GM23338 (cell line): ENCODE measurements at regions not wholly inside any gene's neighbourhood (a gene's known extent, or its start where the extent isn't known, plus 50 kb on each side); places are given as distances from the start of the nearest gene placed in this dataset.

ENCODE experiments used
- ATAC-seq: fragments of 200-7000 bp; cut with Tn5 transposase; 3 replicates; pipeline ENCODE4 v1.9.1; 2020
- DNase-seq: peaks from one replicate; pipeline ENCODE4 v3.0.0-alpha.2; 2015; ENCODE audit warnings: low spot score
- H2AFZ ChIP-seq: fragments of 200-600 bp; sonication (generic); 2 replicates; pipeline ENCODE4 v1.8.0; 2016; ENCODE audit warnings: antibody characterized with exemption, mild to moderate bottlenecking, moderate library complexity
- H3F3A ChIP-seq: fragments of 200-600 bp; sonication (generic); replicated peaks from 2 replicates; pipeline ENCODE4 v1.8.0; 2017; ENCODE audit warnings: antibody characterized with exemption, mixed run types, low read depth
- H3K27ac ChIP-seq: fragments of 200-600 bp; sonication (generic); 2 replicates; pipeline ENCODE4 v1.6.1; 2016; ENCODE audit warnings: low read depth
- H3K27me3 ChIP-seq: fragments of 200-600 bp; sonication (generic); 2 replicates; pipeline ENCODE4 v1.8.0; 2016; ENCODE audit warnings: mild to moderate bottlenecking, mixed run types, moderate library complexity; ENCODE audit not compliant: insufficient read depth
- H3K36me3 ChIP-seq: fragments of 200-600 bp; sonication (generic); 2 replicates; pipeline ENCODE4 v1.8.0; 2016; ENCODE audit warnings: mild to moderate bottlenecking; ENCODE audit not compliant: insufficient read depth
- H3K4me1 ChIP-seq: fragments of 200-600 bp; sonication (generic); 2 replicates; pipeline ENCODE4 v1.8.0; 2016; ENCODE audit warnings: mild to moderate bottlenecking, moderate library complexity; ENCODE audit not compliant: insufficient read depth
- H3K4me2 ChIP-seq: fragments of 200-600 bp; sonication (generic); 2 replicates; pipeline ENCODE4 v1.7.1; 2017; ENCODE audit warnings: mixed run types
- H3K4me3 ChIP-seq: fragments of 200-600 bp; sonication (generic); 2 replicates; pipeline ENCODE4 v1.6.1; 2016; ENCODE audit warnings: mixed run types
- H3K79me2 ChIP-seq: fragments of 200-600 bp; sonication (generic); replicated peaks from 2 replicates; pipeline ENCODE4 v1.8.0; 2017; ENCODE audit warnings: mild to moderate bottlenecking; ENCODE audit not compliant: insufficient read depth
- H3K9me2 ChIP-seq: fragments of 200-600 bp; sonication (generic); 2 replicates; pipeline ENCODE4 v1.8.0; 2017; ENCODE audit not compliant: insufficient read depth
- H4K20me1 ChIP-seq: fragments of 200-600 bp; sonication (generic); replicated peaks from 2 replicates; pipeline ENCODE4 v1.8.0; 2017; ENCODE audit warnings: mild to moderate bottlenecking; ENCODE audit not compliant: insufficient read depth
- H3K27ac Mint-ChIP-seq: 2 replicates; pipeline ENCODE4 v1.8.0; 2020; ENCODE audit warnings: inconsistent platforms, mild to moderate bottlenecking, moderate library complexity, mixed read lengths
- H3K27me3 Mint-ChIP-seq: 3 replicates; pipeline ENCODE4 v1.8.0; 2022; ENCODE audit warnings: low read depth, mild to moderate bottlenecking, moderate library complexity, mixed read lengths, inconsistent platforms; ENCODE audit not compliant: insufficient read depth, poor library complexity
- H3K36me3 Mint-ChIP-seq: 3 replicates; pipeline ENCODE4 v1.8.0; 2021; ENCODE audit warnings: low read depth, mild to moderate bottlenecking, inconsistent platforms, moderate library complexity, mixed read lengths
- H3K4me1 Mint-ChIP-seq: 3 replicates; pipeline ENCODE4 v1.8.0; 2020; ENCODE audit warnings: mild to moderate bottlenecking, inconsistent platforms, mixed read lengths
- H3K4me3 Mint-ChIP-seq: 3 replicates; pipeline ENCODE4 v1.8.0; 2021; ENCODE audit warnings: moderate library complexity, mild to moderate bottlenecking, inconsistent platforms, mixed read lengths
- H3K9me3 Mint-ChIP-seq: 3 replicates; pipeline ENCODE4 v1.8.0; 2020; ENCODE audit warnings: moderate library complexity, mild to moderate bottlenecking, inconsistent platforms, mixed read lengths
- CREB1 ChIP-seq: fragments of 250-450 bp; sonication (Bioruptor Pico); IDR thresholded peaks from 2 replicates; pipeline ENCODE4 v1.5.0; 2020; ENCODE audit warnings: low read depth, mild to moderate bottlenecking, moderate library complexity
- CTCF ChIP-seq, 2 experiments: fragments of 200-600 bp in 1 of 2; sonication (generic) in 1 of 2; conservative IDR thresholded peaks; 2 replicates each; pipeline versions ENCODE4 v1.5.1 to v1.6.1; 2016 to 2017; ENCODE audit warnings: antibody characterized with exemption in 2 of 2, low read depth in 2 of 2, mild to moderate bottlenecking in 2 of 2, moderate library complexity in 1 of 2
- ETS1 ChIP-seq: IDR thresholded peaks from 2 replicates; pipeline ENCODE4 v1.6.1; 2016; ENCODE audit warnings: antibody characterized with exemption
- EZH2 ChIP-seq: fragments of 200-600 bp; sonication (generic); IDR thresholded peaks from one replicate; pipeline ENCODE4 v1.8.0; 2017; ENCODE audit warnings: antibody characterized with exemption, mild to moderate bottlenecking, low read depth; ENCODE audit not compliant: unreplicated experiment
- EZH2phosphoT487 ChIP-seq: fragments of 200-600 bp; sonication (generic); IDR thresholded peaks from one replicate; pipeline ENCODE4 v1.8.1; 2018; ENCODE audit warnings: antibody characterized with exemption; ENCODE audit not compliant: unreplicated experiment
- JUNB ChIP-seq: IDR thresholded peaks from one replicate; pipeline ENCODE4 v1.6.1; 2016; ENCODE audit warnings: antibody characterized with exemption; ENCODE audit not compliant: unreplicated experiment
- NANOG ChIP-seq: IDR thresholded peaks from 2 replicates; pipeline ENCODE4 v1.6.1; 2016; ENCODE audit warnings: antibody characterized with exemption, borderline replicate concordance
- POLR2AphosphoS5 ChIP-seq: IDR thresholded peaks from 2 replicates; pipeline ENCODE4 v1.6.1; 2016; ENCODE audit warnings: antibody characterized with exemption, low read depth
- REST ChIP-seq: IDR thresholded peaks from one replicate; pipeline ENCODE4 v1.6.1; 2018; ENCODE audit warnings: antibody characterized with exemption; ENCODE audit not compliant: unreplicated experiment
- STAT1 ChIP-seq: IDR thresholded peaks from one replicate; pipeline ENCODE4 v1.6.1; 2016; ENCODE audit warnings: antibody characterized with exemption; ENCODE audit not compliant: unreplicated experiment
- ZNF114 ChIP-seq: fragments of 250-450 bp; sonication (Bioruptor Pico); IDR thresholded peaks from 2 replicates; pipeline ENCODE4 v1.5.0; 2020; ENCODE audit warnings: mild to moderate bottlenecking, moderate library complexity
- ZNF331 ChIP-seq: fragments of 250-450 bp; sonication (Bioruptor Pico); IDR thresholded peaks from 2 replicates; pipeline ENCODE4 v1.5.0; 2020; ENCODE audit warnings: low read depth, mild to moderate bottlenecking, moderate library complexity
- ZNF462 ChIP-seq: fragments of 250-450 bp; sonication (Bioruptor Pico); IDR thresholded peaks from 2 replicates; pipeline ENCODE4 v1.5.0; 2020; ENCODE audit warnings: mild to moderate bottlenecking, moderate library complexity

- Histone ChIP-seq H4K20me1 (no peaks in the 10 kb centered on the region), H2AFZ (no peak overlapping the region), H3K4me3 (no peak overlapping the region), H3K4me1 (no peaks in the 10 kb centered on the region), H3K36me3 (no peaks in the 10 kb centered on the region), H3K4me2 (no peak overlapping the region), H3F3A (no peaks in the 10 kb centered on the region), H3K27ac (no peak overlapping the region), H3K79me2 (no peaks in the 10 kb centered on the region), H3K9me2 (no peaks in the 10 kb centered on the region), H3K27me3 (no peaks in the 10 kb centered on the region)
- H3K27ac Mint-ChIP-seq: no peak overlapping the region
- TF ChIP-seq ZNF114 (CRISPR knock-in tag) (no peak), ZNF331 (no peak), CTCF (conservative IDR thresholded peaks at IDR 0.05; ENCODE audit: low read depth in 2 of 2) (no peak), REST (no peak), EZH2phosphoT487 (no peak), POLR2AphosphoS5 (no peak), STAT1 (no peak), JUNB (no peak), EZH2 (no peak), CREB1 (CRISPR knock-in tag) (no peak), ZNF462 (CRISPR knock-in tag) (no peak), NANOG (no peak), ETS1 (no peak)
- no peak overlapping the region for H3K4me3 Mint-ChIP-seq
- peaks cover 3% of the 10 kb centered on the region for H3K27me3 Mint-ChIP-seq
- peaks cover 7% of the 10 kb centered on the region; the same call in 2 of the 3 replicates for H3K36me3 Mint-ChIP-seq
- ATAC-seq (no peak), DNase-seq (no peak)
- peaks cover 23% of the 10 kb centered on the region for H3K9me3 Mint-ChIP-seq
- H3K4me1 Mint-ChIP-seq: no peaks in the 10 kb centered on the region
These were observed 124.0 kb downstream of the SPTSSA start for GRCh38 chr14:34338056-34338455.
